Transverse colon (tissue), 4 donors: ENCODE measurements at regions not wholly inside any gene's neighbourhood (a gene's known extent, or its start where the extent isn't known, plus 50 kb on each side); places are given as distances from the start of the nearest gene placed in this dataset.
"Not testable (repeated sequence)": the region's sequence is repeated elsewhere in the genome, so short reads cannot be mapped to it uniquely, and the experiment has no call there.

Experiments used
- DNase-seq: peaks from one replicate; pipeline ENCODE4 v3.0.0-alpha.2; 2019
- H3K27ac ChIP-seq, 4 donors: fragments of 200-600 bp; sonication (generic); 2 replicates each; pipeline ENCODE4 v1.5.1; 2016 to 2018; ENCODE audit warnings: inconsistent platforms in 4 of 4
- H3K27me3 ChIP-seq: fragments of 200-600 bp; sonication (generic); 2 replicates; pipeline ENCODE4 v1.5.1; 2017; ENCODE audit warnings: inconsistent platforms
- H3K36me3 ChIP-seq, 4 donors: fragments of 200-600 bp; sonication (generic); 2 replicates each; pipeline ENCODE4 v1.5.1; 2017 to 2019; ENCODE audit warnings: inconsistent platforms in 4 of 4
- H3K4me1 ChIP-seq, 4 donors: fragments of 200-600 bp; sonication (generic); 2 replicates each; pipeline ENCODE4 v1.5.1; 2017 to 2020; ENCODE audit warnings: inconsistent platforms in 4 of 4
- H3K4me3 ChIP-seq, 4 donors: fragments of 200-600 bp; sonication (generic); 1 replicate in 1 of 4; 2 replicates in 3 of 4; pipeline versions ENCODE4 v1.5.1 to v1.6.1; 2017 to 2019; ENCODE audit warnings: inconsistent platforms in 4 of 4
- H3K9me3 ChIP-seq, 2 donors: fragments of 200-600 bp; sonication (generic); 2 replicates each; pipeline ENCODE4 v1.5.1; 2017 to 2019; ENCODE audit warnings: inconsistent platforms in 2 of 2
- CTCF ChIP-seq, 5 experiments: fragments of 200-600 bp in 3 of 5; fragments of 450-650 bp in 2 of 5; sonication (generic) in 3 of 5; IDR thresholded peaks; 1 replicate in 2 of 5; 2 replicates in 3 of 5; pipeline ENCODE4 v1.5.1; 2016 to 2017; ENCODE audit warnings: antibody characterized with exemption in 5 of 5, inconsistent platforms in 3 of 5, mild to moderate bottlenecking in 2 of 5, moderate library complexity in 1 of 5
- EP300 ChIP-seq: sonication (generic); formaldehyde crosslinking; IDR thresholded peaks from one replicate; pipeline ENCODE4 v1.6.1; 2017; ENCODE audit warnings: antibody characterized with exemption, low read depth
- POLR2A ChIP-seq: fragments of 450-650 bp; IDR thresholded peaks from one replicate; pipeline ENCODE4 v1.6.1; 2016; ENCODE audit warnings: antibody characterized with exemption, mild to moderate bottlenecking, moderate library complexity
- POLR2AphosphoS5 ChIP-seq, 3 donors: sonication (generic); formaldehyde crosslinking; IDR thresholded peaks; one replicate each; pipeline ENCODE4 v1.6.1; 2016; ENCODE audit warnings: antibody characterized with exemption in 3 of 3
- WGBS, 2 donors: methylation state at CpG; one replicate each; pipeline ENCODE4 v1.1.5; 2018; ENCODE audit warnings: low coverage in 1 of 2; 5-methylcytosine and 5-hydroxymethylcytosine counted together
- in situ Hi-C, 4 donors: fragments of 200-750 bp; cut with MboI; loops; one replicate each; pipeline versions ENCODE4 v1.15.0 to v1.15.1; 2017; ENCODE audit warnings: low sequenced_read_pairs in 3 of 4, low pct_ligation_motif_present in 1 of 4, low pct_unique_long_range_greater_than_20kb in 1 of 4
- intact Hi-C: fragments of 100-400 bp; cut with DNase I; formaldehyde crosslinking; loops from one replicate; pipeline ENCODE4 v1.15.1; 2023; ENCODE audit warnings: low total_unique reads

DNA sequence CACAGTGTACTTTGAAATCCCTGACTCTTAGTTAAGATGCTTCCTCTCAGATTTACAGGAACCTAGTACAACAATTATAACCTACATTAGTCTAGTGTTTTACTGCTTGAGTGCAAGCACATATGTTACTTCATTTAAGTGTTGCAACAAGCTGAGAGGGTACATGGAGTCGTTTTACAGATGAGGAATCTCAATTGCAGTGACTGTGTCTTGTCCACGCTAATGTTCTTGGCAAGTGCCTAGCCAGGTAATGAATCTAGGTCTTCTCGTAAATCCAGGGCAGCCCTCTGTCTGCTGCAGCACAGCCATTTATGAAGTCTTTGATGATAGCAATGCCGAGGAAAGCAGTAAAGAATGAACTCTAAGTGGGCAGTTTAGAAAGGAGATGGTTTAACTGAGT lies 384.4 kb upstream of the ARPP21 start:
- Histone ChIP-seq H3K27me3 (no peaks in the 10 kb centered on the region), H3K27ac (no peak overlapping the region), H3K4me3 (no peak overlapping the region), H3K9me3 (no peaks in the 10 kb centered on the region), H3K4me1 (no peaks in the 10 kb centered on the region), H3K36me3 (no peaks in the 10 kb centered on the region)
- DNase-seq = no peak
- intact Hi-C loops = no loop called here
- TF ChIP-seq POLR2AphosphoS5 (IDR thresholded peaks at IDR 0.05) = no peak
- TF ChIP-seq CTCF (IDR thresholded peaks at IDR 0.05) = no peak
- TF ChIP-seq POLR2A = no peak
- no peak for TF ChIP-seq EP300
- WGBS, 2 donors = 29% methylated on average over 4 of the region's 4 CpGs; no CpG with 5 or more reads in 1 of the 2 donors
- in situ Hi-C loops = no loop called here

GRCh38 chr3:35257641-35258040 lies 381.7 kb upstream of the ARPP21 start:
- no peak overlapping the region for H3K4me3 ChIP-seq
- H3K27ac ChIP-seq = no peak overlapping the region
- H3K27me3 ChIP-seq = no peaks in the 10 kb centered on the region
- DNase-seq = no peak
- in situ Hi-C loops = no loop called here
- no peaks in the 10 kb centered on the region for H3K9me3 ChIP-seq
- intact Hi-C loops = no loop called here
- H3K4me1 ChIP-seq = no peaks in the 10 kb centered on the region
- TF ChIP-seq POLR2A (no peak), POLR2AphosphoS5 (IDR thresholded peaks at IDR 0.05) (no peak), CTCF (IDR thresholded peaks at IDR 0.05) (no peak), EP300 (no peak)
- H3K36me3 ChIP-seq = no peaks in the 10 kb centered on the region

- no peak for DNase-seq
- intact Hi-C loops = no loop called here
These were observed 376.9 kb upstream of the ARPP21 start for GRCh38 chr3:35262406-35262805.

DNA sequence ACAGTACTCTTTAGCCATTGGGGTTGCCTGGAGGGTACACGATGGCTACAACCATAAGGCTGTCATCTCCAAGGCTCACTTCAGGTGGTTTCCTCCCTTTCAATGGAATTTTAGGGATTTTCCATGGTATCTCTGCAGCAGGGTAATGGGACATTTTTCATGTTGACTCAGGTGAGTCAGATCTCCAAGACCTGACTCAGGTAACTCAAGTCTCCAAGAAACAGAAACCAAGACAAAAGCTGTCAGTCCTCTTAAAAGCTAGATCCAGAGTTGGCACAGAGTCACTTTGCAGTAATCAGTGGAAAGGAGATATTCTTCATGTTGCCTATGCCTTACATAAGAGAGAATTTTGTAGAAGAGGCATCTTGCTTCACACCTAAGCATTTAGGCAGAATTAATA lies 375.8 kb upstream of the ARPP21 start:
- Histone ChIP-seq H3K4me3 (no peak overlapping the region), H3K4me1 (no peaks in the 10 kb centered on the region), H3K27ac (no peak overlapping the region), H3K27me3 (no peaks in the 10 kb centered on the region), H3K36me3 (no peaks in the 10 kb centered on the region), H3K9me3 (no peaks in the 10 kb centered on the region)
- intact Hi-C loops (no loop called here), in situ Hi-C loops (no loop called here)
- DNase-seq = no peak
- no peak for TF ChIP-seq POLR2A
- TF ChIP-seq CTCF (IDR thresholded peaks at IDR 0.05) = no peak
- WGBS, 2 donors = 82% methylated on average over 1 of the region's 1 CpG; no CpG with 5 or more reads in 1 of the 2 donors

More at GRCh38 chr3:35262406-35262805, 376.9 kb upstream of the ARPP21 start:
- Histone ChIP-seq H3K36me3 (no peaks in the 10 kb centered on the region), H3K27me3 (no peaks in the 10 kb centered on the region), H3K4me1 (no peaks in the 10 kb centered on the region), H3K27ac (no peak overlapping the region), H3K4me3 (no peak overlapping the region), H3K9me3 (no peaks in the 10 kb centered on the region)
- TF ChIP-seq CTCF (IDR thresholded peaks at IDR 0.05) (no peak), EP300 (no peak)
- in situ Hi-C loops = no loop called here

DNA sequence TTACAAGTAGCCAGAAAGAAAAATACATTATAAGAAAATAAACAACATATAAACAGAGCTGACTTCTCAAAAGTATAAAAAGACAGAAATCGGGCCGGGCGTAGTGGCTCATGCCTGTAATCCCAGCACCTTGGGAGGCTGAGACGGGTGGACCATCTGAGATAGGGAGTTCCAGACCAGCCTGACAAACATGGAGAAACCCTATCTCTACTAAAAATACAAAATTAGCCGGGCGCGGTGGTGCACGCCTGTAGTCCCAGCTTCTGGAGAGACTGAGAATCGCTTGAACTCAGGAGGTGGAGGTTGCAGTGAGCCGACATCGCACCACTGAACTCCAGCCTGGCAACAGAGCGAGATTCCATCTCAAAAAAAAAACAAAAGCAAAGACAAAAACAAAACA lies 373.3 kb upstream of the ARPP21 start:
- in situ Hi-C loops, H3K36me3 ChIP-seq, H3K4me3 ChIP-seq, H3K4me1 ChIP-seq, H3K9me3 ChIP-seq, intact Hi-C loops, DNase-seq, H3K27me3 ChIP-seq, H3K27ac ChIP-seq: not testable (repeated sequence)
- WGBS, 2 donors = 91 to 93% methylated on average over 12 of the region's 12 CpGs
